HepG2 (cell line): ENCODE measurements at regions not wholly inside any gene's neighbourhood (a gene's known extent, or its start where the extent isn't known, plus 50 kb on each side); places are given as distances from the start of the nearest gene placed in this dataset.

ENCODE experiments used
- ERF ChIP-seq: IDR thresholded peaks from 2 replicates; pipeline ENCODE4 v1.6.1; 2018; ENCODE audit warnings: missing biosample characterization, missing genetic modification reagents
- HOXA7 ChIP-seq: sonication (generic); formaldehyde crosslinking; IDR thresholded peaks from 2 replicates; pipeline ENCODE4 v1.8.1; 2022; ENCODE audit warnings: mild to moderate bottlenecking, missing genetic modification reagents, moderate library complexity
- KMT2B ChIP-seq: IDR thresholded peaks from 2 replicates; pipeline ENCODE4 v1.6.1; 2016; ENCODE audit warnings: missing genetic modification reagents, missing compliant biosample characterization
- MEIS2 ChIP-seq: sonication (generic); formaldehyde crosslinking; IDR thresholded peaks from 2 replicates; pipeline ENCODE4 v1.9.0; 2021; ENCODE audit warnings: mild to moderate bottlenecking, missing genetic modification reagents
- STAG1 ChIP-seq: sonication (generic); formaldehyde crosslinking; IDR thresholded peaks from 2 replicates; pipeline ENCODE4 v1.4.0; 2020; ENCODE audit warnings: missing genetic modification reagents

DNA sequence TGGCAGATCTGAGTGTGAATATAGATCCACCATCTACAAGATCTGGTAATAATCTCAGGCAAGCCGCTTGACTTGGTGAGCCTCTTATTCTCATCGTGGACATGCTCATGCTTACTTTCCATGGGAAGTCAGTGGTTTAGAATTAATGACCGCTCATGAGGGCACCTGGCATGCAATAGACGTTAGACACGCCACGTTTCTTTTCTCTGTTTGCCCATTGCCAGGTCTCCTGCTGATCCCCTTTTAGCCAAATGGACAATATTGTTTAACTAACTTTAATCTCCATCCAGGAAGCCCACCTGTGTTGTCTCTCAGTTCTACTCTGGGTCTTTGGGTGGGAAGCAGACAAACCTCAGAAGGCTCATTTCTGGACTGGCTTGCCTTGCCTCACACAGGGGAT, 439.1 kb downstream of the ETS1 start:
- TF ChIP-seq MEIS2 (CRISPR knock-in tag) (no peak), ERF (CRISPR knock-in tag) (no peak), STAG1 (CRISPR knock-in tag) (no peak), KMT2B (CRISPR knock-in tag) (no peak), HOXA7 (CRISPR knock-in tag) (no peak)
